Tibial nerve (tissue), 4 donors: ENCODE measurements at regions not wholly inside any gene's neighbourhood (a gene's known extent, or its start where the extent isn't known, plus 50 kb on each side); places are given as distances from the start of the nearest gene placed in this dataset.
A peak's percentile ranks its signal among the peaks of the same experiment; 100 is the strongest.

Experiments
- DNase-seq, 2 donors: peaks; one replicate each; pipeline ENCODE4 v3.0.0-alpha.2; 2019; ENCODE audit warnings: low spot score in 2 of 2
- H3K27ac ChIP-seq, 4 donors: fragments of 200-600 bp; sonication (generic) in 3 of 4; one replicate each; pipeline ENCODE4 v1.5.1; 2017 to 2019; ENCODE audit warnings: mild to moderate bottlenecking in 1 of 4
- H3K27me3 ChIP-seq, 2 donors: fragments of 200-600 bp; sonication (generic) in 1 of 2; one replicate each; pipeline versions ENCODE4 v1.5.1 to v1.6.0; 2017 to 2019
- H3K36me3 ChIP-seq, 3 donors: fragments of 200-600 bp; sonication (generic); one replicate each; pipeline ENCODE4 v1.5.1; 2018 to 2019
- H3K4me1 ChIP-seq, 4 donors: fragments of 200-600 bp; sonication (generic) in 3 of 4; one replicate each; pipeline ENCODE4 v1.5.1; 2017 to 2019
- H3K4me3 ChIP-seq, 4 donors: fragments of 200-600 bp; sonication (generic) in 3 of 4; one replicate each; pipeline ENCODE4 v1.5.1; 2017 to 2019; ENCODE audit warnings: mild to moderate bottlenecking in 1 of 4, moderate library complexity in 1 of 4
- H3K9me3 ChIP-seq, 4 donors: fragments of 200-600 bp; sonication (generic) in 3 of 4; one replicate each; pipeline ENCODE4 v1.5.1; 2017 to 2019
- CTCF ChIP-seq, 5 experiments: fragments of 200-600 bp in 3 of 5; fragments of 450-650 bp in 2 of 5; sonication (generic) in 3 of 5; IDR thresholded peaks; one replicate each; pipeline ENCODE4 v1.5.1; 2016 to 2019; ENCODE audit warnings: antibody characterized with exemption in 5 of 5, mild to moderate bottlenecking in 3 of 5, moderate library complexity in 2 of 5
- EP300 ChIP-seq, 2 donors: sonication (generic); formaldehyde crosslinking; IDR thresholded peaks; one replicate each; pipeline ENCODE4 v1.6.1; 2017; ENCODE audit warnings: antibody characterized with exemption in 2 of 2, mild to moderate bottlenecking in 1 of 2
- POLR2A ChIP-seq, 2 donors: fragments of 450-650 bp; IDR thresholded peaks; one replicate each; pipeline ENCODE4 v1.6.1; 2017; ENCODE audit warnings: antibody characterized with exemption in 2 of 2, mild to moderate bottlenecking in 2 of 2, moderate library complexity in 2 of 2
- WGBS, 2 donors: methylation state at CpG; one replicate each; pipeline ENCODE4 v1.1.5; 2018; 5-methylcytosine and 5-hydroxymethylcytosine counted together

- DNase-seq: no peak
- no peak overlapping the region for H3K27ac ChIP-seq
- H3K9me3 ChIP-seq: no peaks in the 10 kb centered on the region
- TF ChIP-seq POLR2A (IDR thresholded peaks at IDR 0.05) (no peak), CTCF (IDR thresholded peaks at IDR 0.05) (no peak), EP300 (IDR thresholded peaks at IDR 0.05) (no peak)
- no peaks in the 10 kb centered on the region for H3K36me3 ChIP-seq
- H3K4me1 ChIP-seq: no peaks in the 10 kb centered on the region
- H3K27me3 ChIP-seq: no peaks in the 10 kb centered on the region
- H3K4me3 ChIP-seq: no peak overlapping the region
- 12 to 21% methylated on average over 2 of the region's 2 CpGs for WGBS, 2 donors
Observed at GRCh38 chr11:106152013-106152412, 74.6 kb downstream of the AASDHPPT start.

- 3 to 7% methylated on average over 1 of the region's 1 CpG for whole genome bisulfite sequencing, 2 donors
- Histone ChIP-seq H3K4me3 (no peak overlapping the region), H3K27me3 (no peaks in the 10 kb centered on the region), H3K4me1 (no peaks in the 10 kb centered on the region), H3K36me3 (no peaks in the 10 kb centered on the region), H3K9me3 (no peaks in the 10 kb centered on the region), H3K27ac (no peak overlapping the region)
- TF ChIP-seq CTCF (IDR thresholded peaks at IDR 0.05) (no peak), EP300 (IDR thresholded peaks at IDR 0.05) (no peak), POLR2A (IDR thresholded peaks at IDR 0.05) (no peak)
- no peak for DNase-seq
Observed at GRCh38 chr11:106152824-106153223, 75.4 kb downstream of the AASDHPPT start.

- WGBS, 2 donors: 23 to 25% methylated on average over 4 of the region's 4 CpGs
- Histone ChIP-seq H3K4me1 (no peaks in the 10 kb centered on the region), H3K4me3 (no peak overlapping the region), H3K27ac (no peak overlapping the region), H3K36me3 (no peaks in the 10 kb centered on the region), H3K27me3 (no peaks in the 10 kb centered on the region), H3K9me3 (no peaks in the 10 kb centered on the region)
- no peak for DNase-seq
- peak in 4 of 5 experiments; percentile 15 to 39 (median 30) for TF ChIP-seq CTCF (IDR thresholded peaks at IDR 0.05)
- TF ChIP-seq EP300 (IDR thresholded peaks at IDR 0.05): no peak
Observed at GRCh38 chr11:106156290-106156937, 79.0 kb downstream of the AASDHPPT start.

- DNase-seq: no peak
- no peak overlapping the region for H3K4me3 ChIP-seq
- no peaks in the 10 kb centered on the region for H3K9me3 ChIP-seq
- WGBS, 2 donors: 52 to 53% methylated on average over 3 of the region's 3 CpGs
- no peaks in the 10 kb centered on the region for H3K4me1 ChIP-seq
- H3K27me3 ChIP-seq: no peaks in the 10 kb centered on the region
- H3K36me3 ChIP-seq: no peaks in the 10 kb centered on the region
- TF ChIP-seq POLR2A (IDR thresholded peaks at IDR 0.05) (no peak), EP300 (IDR thresholded peaks at IDR 0.05) (no peak), CTCF (IDR thresholded peaks at IDR 0.05) (no peak)
- H3K27ac ChIP-seq: no peak overlapping the region
Observed at GRCh38 chr11:106158406-106158805, 80.9 kb downstream of the AASDHPPT start.

- H3K9me3 ChIP-seq: no peaks in the 10 kb centered on the region
- H3K4me3 ChIP-seq: no peak overlapping the region
- DNase-seq: no peak
- no peaks in the 10 kb centered on the region for H3K36me3 ChIP-seq
- TF ChIP-seq POLR2A (IDR thresholded peaks at IDR 0.05) (no peak), EP300 (IDR thresholded peaks at IDR 0.05) (no peak), CTCF (IDR thresholded peaks at IDR 0.05) (no peak)
- H3K27me3 ChIP-seq: no peaks in the 10 kb centered on the region
- no peaks in the 10 kb centered on the region for H3K4me1 ChIP-seq
- H3K27ac ChIP-seq: no peak overlapping the region
Observed at GRCh38 chr11:106159836-106160235, 82.4 kb downstream of the AASDHPPT start.
